Right ventricle myocardium inferior (tissue), 1 donor: ENCODE measurements at regions not wholly inside any gene's neighbourhood (a gene's known extent, or its start where the extent isn't known, plus 50 kb on each side); places are given as distances from the start of the nearest gene placed in this dataset.

ENCODE experiments used
- ATAC-seq: fragments of 200-7000 bp; cut with Tn5 transposase; one replicate; pipeline ENCODE4 v1.9.1; 2020; ENCODE audit warnings: mild to moderate bottlenecking, moderate library complexity
- DNase-seq: peaks from one replicate; pipeline ENCODE4 v3.0.0; 2021; ENCODE audit errors: missing footprints
- intact Hi-C: fragments of 100-400 bp; cut with DNase I; formaldehyde crosslinking; loops from one replicate; pipeline ENCODE4 v1.11.0; 2022
- donor health status: DM: no; HTN: yes; CAD: no; lungs with severe emphysema.

DNA sequence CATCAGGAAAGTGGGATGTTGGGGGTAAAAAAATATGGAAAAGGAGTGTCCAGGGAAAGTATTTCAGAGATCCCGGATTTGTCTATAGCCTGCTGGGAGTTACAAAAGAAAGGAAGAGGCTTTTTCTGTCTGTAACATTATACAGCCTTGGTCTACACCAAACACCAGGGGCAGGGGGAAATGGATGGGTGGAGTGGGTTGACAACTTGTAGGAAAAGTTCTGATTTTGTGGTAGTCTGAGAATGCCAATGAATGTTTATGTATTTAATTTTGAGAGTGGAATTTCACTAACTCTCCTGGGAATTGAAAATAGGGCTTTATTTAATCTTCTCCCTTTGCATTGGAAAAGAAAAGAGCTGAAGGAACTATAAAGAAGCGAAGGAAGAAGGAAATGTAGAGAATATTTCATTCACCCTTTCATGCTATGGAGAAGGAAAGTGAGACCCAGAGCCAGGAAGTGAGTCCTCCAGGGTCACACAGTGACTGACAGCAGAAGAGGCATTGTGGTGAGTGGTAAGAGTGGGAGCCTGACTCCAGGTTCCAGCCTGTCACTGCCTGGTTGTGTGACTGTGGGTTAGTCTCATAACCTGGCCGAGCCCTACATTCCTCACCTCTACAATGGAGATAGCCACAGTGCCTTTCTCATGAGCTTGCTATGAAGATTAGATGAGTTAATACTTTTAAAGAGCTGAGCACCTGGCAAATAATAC is 346.3 kb upstream of the TNP1 start:
- ATAC-seq (no peak), DNase-seq (no peak)
- intact Hi-C loops, result no loop called here

DNA sequence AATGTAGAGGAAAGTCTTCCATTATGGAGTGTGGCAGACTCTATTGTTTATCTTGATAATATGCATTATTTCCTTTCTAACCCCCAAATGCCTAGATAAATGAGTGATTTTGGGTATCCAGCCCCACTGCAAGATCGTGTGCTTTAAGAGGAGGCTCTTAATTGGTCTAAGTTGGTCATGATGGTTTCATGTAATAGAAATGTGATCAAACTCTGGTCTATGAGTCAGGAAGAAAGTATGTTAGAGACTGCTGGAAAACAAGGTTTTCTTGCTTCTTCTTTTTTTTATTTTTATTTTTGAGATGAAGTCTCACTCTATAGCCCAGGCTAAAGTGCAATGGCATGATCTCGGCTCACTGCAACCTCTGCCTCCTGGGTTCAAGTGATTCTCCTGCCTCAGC is 344.5 kb upstream of the TNP1 start:
- intact Hi-C loops, result no loop called here
- DNase-seq (no peak), ATAC-seq (no peak)

DNA sequence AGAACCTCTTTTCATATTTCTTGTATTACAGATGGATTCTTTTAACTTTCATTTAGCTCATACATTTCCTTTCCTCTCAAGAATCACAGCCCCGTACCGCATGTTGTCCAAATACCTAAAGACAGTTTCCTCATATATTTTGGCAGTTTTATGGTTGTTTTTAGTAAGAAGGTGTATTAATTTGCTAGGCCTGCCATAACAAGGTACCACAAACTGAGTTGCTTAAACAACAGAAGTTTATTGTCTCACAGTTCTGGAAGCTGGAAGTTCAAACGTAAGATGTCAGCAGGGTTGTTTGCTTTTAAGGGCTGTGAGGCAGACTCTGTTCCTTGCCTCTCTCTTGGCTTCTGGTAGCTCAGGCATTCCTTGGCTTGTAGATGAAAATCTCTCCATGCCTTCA is 343.2 kb upstream of the TNP1 start:
- DNase-seq (no peak), ATAC-seq (no peak)
- intact Hi-C loops, result no loop called here

DNA sequence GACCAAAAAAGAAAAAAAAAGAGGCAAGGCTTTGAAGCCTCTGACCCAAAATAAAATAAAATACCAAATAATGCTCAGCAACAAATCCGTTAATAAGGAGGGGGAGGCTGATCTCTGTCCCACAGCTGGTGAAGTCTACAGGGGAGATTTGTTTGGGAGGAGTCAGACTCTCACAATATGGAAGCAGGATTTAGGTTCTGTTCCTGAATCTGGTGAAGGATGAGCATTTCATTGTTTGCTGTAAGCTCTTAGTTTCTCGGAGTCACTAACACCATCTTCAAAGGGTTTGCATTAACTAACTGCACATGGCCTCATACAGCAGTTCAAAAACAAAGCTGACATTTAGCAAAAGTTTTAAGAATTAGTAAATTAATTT is 339.4 kb upstream of the TNP1 start:
- ATAC-seq, result no peak
- DNase-seq, result no peak
- intact Hi-C loops, result no loop called here

DNA sequence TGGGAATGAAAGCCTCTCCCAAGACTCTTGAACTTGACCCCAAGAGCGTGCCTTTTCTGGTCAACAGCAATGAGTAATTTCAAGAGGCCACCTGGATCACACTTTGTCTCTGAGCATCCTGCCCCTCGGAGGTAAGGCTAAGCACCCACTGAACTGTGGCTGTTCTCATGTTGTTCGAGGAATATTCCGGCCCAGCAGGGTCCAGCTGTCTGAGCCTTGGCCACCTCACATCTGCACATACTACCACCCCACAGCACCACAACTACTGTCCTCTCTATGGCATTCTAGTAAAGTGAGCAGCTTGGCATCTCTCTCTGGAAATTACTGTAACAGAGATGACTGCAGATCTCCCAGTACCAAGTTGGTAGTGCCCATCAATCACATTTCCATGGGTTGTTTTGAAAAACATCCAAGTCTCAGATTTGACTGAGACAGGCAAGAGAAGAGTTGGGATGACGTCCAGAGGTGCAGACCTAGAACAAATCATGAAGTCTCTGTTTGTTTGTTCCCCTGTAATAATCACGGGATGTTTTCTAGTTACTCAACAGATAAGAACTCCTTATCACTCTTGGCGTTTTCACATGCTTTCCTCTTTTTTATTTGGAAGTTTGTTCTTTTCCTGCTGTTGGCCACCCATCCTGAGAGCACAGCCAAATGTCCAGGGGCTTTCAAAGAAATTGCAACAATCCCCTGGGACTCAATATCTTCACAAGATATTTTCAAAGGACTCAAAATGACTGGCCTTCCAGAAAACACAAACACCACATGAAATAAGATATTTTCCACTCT is 336.0 kb upstream of the TNP1 start:
- peak; percentile 69 for ATAC-seq
- no peak for DNase-seq
- intact Hi-C loops, result no loop called here

DNA sequence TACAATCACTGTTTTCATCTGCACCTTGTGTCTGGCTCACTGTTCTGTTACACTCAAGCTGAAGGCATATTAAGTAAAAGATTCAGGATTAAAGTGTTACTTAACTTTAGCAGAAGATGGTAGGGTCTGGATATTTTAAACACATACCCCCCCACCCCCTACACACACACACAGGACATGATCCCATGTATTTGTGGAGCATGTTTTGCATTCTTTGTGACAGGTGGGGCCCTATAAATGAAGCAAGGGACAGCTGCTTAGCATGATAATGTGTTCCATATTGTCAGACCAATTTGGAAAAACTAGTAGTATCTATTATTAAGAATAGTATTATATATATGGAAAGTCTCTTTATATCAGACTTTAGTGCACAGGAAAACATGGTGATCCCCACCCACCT is 335.2 kb upstream of the TNP1 start:
- intact Hi-C loops, result no loop called here
- ATAC-seq (no peak), DNase-seq (no peak)

DNA sequence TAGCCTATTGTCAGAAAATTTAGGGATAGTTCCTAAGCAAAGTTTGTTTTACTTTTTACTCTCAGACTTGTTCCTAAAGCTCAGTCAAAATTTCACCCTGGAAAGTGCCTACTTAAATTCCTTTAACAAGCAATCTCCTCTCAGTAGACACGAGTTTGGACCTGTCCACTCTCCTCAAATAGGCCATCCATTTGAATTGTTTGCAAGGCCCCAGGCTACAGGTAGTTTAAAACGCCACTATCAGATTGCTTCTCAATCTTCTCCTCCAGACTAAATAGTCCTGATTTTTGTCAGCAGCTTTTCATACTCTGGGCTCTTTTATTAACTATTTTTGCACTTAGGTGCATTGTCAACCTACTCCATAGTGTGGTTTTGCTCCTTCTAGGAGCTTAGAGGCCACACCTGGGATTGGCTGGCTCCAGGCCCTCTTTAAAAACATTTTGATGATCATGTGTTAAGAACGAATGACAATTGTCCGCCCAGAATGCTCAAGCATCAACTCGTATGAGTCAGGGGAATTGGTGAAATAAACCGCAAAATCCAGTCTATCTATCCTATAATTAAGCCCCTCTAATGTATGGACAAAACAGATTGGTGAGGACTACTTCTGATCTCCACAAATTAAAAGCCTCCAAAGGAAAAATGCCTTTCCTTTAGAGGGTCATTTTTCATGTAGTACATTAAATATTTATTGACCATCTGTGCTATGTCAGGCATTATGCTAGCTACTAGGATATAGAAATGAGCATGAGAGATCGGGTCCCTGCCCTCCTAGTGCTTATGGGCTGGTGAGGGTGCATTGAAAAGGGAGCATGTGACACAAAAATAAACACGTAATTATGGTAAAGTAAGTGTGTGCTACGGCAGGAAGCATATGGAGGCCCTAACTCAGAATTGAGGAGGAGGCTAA is 333.8 kb upstream of the TNP1 start:
- ATAC-seq (no peak), DNase-seq (no peak)
- intact Hi-C loops, result no loop called here

DNA sequence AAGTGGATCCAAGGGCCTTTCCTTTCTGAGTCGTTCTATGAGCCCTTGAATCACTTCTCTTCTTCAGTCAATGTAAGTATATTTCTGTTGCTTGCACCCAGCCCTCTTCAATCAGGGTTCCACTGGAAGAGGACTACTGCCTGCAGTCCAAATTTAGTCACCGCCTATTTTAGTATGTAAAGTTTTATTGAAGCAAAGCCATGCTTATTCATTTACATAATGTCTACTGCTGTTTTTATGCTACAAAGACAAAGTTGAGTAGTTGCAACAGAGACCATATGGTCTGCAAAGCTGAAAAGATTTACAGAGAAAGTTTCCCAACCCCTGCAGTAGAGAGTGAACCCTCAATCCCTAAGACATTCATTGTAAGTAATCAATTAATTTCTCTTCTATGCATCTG is 332.5 kb upstream of the TNP1 start:
- no peak for ATAC-seq
- no peak for DNase-seq
- intact Hi-C loops, result no loop called here

DNA sequence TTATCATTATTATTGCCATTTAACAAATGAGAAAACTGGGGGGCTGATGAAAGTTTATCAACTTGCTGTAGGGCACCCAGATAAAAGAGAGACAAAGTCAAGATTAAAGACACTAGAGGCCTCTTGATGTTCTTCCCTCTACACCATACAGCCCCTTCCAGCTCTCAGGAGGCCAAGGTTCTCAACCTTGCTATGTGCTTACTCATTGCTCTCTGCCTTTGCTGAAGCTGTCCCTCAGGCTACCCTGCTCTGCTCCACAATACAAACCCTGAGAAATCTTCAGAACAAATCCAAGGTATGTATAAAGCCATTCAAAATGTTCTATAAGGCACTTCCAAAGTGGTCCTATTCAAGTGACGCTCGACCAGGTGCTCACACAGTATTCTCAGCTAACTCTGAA is 329.9 kb upstream of the TNP1 start:
- no peak for DNase-seq
- no peak for ATAC-seq
- intact Hi-C loops, result no loop called here

DNA sequence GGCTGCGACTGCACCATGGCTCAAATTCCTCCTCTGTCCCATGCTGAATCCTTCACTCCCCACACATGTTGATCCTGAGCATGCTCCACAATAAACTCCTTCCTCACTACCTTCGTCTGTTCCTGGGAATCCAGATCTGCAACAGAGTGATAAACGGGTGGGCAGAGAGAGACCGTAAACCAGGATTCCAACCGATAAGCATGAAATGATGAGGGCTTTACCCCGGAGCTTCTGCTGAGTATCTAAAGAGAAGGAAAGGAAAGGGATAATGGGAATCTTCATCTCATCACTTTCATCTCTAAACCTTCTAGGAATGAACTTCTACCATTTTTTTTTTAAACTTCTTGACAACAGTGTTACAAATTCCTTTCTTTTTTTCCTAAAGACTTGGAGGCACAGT is 329.3 kb upstream of the TNP1 start:
- no peak for DNase-seq
- ATAC-seq, result no peak
- intact Hi-C loops, result no loop called here

DNA sequence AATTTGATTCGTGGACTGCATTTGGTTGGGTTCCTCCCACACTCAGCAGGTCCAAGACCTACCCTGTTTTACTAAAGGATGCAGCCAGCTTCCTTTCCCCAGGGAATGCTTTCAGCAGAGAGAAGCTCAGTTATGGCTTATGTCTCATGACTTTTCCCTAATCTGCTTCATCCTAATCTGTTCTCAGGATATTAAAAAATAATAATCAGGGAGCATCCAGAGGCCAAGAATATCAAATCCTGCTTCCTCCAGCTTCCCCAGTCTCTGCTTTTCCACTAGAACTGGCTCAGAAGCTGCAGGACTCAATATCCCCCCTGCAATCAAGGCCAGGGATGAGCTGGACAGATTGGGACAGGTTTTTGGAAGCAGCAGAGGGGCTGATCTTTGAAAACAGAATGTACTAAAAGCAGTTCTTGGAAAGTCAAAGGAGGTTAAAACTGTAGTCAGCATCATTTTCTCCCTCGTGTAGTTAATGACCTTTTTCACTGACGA is 326.9 kb upstream of the TNP1 start:
- ATAC-seq (peak; percentile 94), DNase-seq (peak; percentile 60)
- intact Hi-C loops, result no loop called here

DNA sequence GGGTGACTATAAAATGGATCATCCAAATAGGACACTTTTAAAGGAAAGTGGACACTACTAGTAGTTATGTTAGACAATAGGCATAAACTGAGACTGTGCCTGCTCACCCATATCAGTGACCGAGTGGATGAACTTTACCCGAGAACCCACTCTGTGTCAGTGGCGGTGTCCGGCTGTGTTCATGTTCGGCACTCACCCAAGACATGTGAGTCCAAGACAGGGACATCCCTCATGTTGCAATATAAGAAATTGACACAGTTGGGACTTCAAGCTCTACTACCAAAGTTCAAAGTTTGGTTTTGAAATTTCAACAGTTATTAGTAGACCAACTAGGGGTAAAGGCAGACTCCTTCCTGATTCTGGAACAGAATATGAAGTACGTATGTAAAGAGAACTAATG is 326.3 kb upstream of the TNP1 start:
- DNase-seq, result no peak
- intact Hi-C loops, result no loop called here

DNA sequence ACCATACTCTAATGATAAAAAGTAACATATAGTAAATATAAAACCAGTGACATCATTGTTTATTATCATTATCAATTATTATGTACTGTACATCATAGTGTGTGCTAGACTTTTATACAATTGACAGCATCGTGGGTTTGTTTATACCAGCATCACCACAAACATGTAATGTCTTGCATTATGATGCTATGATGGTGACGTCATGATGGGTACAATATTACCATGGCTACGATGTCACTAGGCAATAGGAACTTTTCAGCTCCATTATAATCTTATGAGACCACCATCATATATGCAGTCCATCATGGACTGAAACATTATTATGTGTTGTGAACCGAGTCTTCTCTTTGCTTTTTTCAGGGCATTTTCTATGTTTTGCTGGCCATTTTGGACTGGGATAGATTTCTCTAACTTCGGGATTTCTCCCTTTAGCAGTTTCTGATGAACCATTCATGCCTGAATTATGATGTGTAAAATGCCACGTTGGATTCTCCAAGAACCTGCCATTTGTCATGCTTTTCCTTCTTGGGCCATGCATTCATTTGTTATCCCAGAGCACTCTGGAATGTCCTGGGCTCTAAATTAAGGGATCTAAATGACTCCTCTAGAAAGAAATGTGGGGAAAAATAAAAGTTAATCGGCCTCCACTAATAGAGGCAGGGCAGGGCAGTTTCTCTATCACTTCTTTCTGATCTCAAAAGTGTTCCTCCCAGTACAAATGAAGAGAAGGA is 325.6 kb upstream of the TNP1 start:
- ATAC-seq (no peak), DNase-seq (no peak)
- intact Hi-C loops, result no loop called here

More for the DNA sequence above, 326.3 kb upstream of the TNP1 start:
- peak; percentile 75 for ATAC-seq

DNA sequence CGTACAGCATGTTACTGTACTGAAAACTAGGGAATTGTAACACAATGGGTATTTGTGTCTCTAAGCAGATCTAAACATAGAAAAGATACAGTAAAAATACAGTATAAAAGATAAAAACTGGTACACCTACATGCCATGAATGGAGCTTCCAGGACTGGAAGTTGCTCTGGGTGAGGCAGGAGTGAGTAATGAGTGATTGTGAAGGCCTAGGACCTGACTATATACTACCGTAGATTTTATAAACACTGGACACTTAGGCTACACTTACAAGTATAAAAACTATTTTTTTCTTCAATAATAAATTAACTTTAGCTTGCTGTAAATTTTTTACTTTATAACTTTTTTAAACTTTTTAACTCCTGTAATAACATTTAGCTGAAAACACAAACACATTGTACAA is 324.4 kb upstream of the TNP1 start:
- intact Hi-C loops, result no loop called here
- ATAC-seq (no peak), DNase-seq (no peak)

DNA sequence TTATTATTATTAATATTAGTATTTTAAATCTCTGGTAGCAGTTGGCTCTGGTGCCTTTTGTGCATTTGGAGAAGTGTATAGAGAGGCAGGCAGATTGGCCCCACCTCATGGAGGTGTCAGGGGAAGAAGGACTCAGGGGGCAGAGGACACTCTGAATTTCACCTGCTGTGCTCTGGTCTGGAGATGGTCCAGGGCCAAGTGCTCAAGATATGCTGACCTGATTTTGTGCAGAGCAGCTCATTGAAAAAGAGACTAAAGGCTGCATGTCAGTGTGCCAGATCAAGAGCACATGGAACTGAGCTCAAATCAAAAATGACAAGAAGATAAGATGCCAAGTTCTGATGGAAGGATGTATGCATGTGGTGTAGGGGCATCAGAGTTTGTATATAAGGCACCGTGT is 323.6 kb upstream of the TNP1 start:
- intact Hi-C loops, result no loop called here
- ATAC-seq (no peak), DNase-seq (no peak)

DNA sequence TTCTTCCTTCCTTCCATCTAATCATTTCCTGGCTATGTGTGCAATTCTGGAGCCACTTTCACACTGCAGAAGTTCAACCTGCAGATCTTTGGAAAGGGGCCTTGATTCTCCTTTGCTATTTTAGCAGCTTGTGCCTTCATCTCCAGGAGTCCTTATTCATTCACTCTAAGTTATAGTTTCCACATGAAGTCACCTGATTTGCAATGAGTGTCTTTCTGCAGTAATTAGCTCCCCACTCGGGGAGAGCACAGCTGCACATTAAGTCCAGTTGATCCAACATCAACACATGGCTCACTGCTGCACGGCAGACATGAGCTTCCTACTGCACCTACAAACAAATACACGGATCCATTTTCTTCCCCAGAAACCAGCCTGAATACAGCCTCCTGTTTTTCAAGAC is 323.1 kb upstream of the TNP1 start:
- DNase-seq (no peak), ATAC-seq (no peak)
- intact Hi-C loops, result no loop called here

DNA sequence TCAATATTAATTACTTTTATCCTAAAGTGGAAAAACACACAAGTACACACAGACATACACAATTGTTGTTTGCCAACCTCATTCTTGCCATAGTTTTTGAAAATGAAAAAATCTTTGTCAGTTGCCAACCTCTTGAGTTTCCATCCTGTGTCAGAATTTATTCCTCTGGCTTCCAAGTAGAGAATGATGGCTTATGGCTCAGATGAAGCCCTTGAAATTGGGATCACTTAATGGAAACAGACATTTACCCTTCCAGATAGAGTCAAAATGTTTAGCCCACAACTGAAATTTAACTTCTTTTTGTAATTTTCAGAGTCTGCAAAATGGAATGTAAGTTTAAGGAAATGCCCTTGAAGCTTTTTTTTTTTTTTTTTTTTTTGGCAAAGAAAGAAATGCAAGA is 321.6 kb upstream of the TNP1 start:
- intact Hi-C loops, result no loop called here
- ATAC-seq, result no peak
- no peak for DNase-seq

DNA sequence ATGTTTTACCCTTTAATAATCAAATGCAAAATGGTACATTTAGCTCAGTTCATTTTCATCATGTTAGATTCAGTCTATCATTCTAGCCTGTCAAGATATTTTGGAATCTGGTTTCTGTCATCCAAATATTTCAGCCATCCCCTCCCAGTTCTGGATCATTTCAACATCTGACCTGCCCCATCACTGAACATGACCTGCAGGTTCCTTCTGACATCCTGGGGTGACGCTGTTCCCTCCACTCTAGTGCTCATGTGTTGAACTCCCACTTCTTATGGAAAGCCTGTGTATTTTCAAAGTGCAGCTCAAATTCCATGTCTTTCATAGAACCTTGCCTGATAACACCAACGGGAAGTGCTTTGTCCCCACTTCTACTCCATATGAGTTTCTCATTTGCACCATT is 320.0 kb upstream of the TNP1 start:
- ATAC-seq (no peak), DNase-seq (no peak)
- intact Hi-C loops, result loop anchor here (5.0 kb wide), 1 partner anchor 332 kb away; no protein-coding TSS in a partner anchor

DNA sequence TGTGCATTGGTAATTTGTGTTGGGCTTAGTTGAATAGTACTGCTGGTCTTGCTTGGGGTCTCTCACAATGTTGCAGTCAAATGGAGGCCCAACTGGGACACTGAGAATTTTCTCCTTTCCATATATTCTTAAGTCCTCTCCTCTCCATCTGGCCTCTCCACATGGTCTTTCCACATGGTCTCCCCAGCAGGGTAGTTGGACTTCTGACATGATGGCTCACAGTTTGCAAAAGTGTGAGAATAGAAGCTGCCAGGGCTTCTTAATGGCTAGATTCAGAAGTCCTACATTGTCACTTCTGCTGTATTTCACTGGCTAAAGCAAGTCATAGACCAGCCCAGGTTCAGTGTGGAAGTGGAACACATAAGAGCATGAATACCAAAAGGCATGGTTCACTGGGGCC is 318.5 kb upstream of the TNP1 start:
- intact Hi-C loops, result loop anchor here (5.0 kb wide), 1 partner anchor 334 kb away; no protein-coding TSS in a partner anchor
- no peak for DNase-seq
- no peak for ATAC-seq
